ENCODE measurements at regions not wholly inside any gene's neighbourhood (a gene's known extent, or its start where the extent isn't known, plus 50 kb on each side); places are given as distances from the start of the nearest gene placed in this dataset.

DNA sequence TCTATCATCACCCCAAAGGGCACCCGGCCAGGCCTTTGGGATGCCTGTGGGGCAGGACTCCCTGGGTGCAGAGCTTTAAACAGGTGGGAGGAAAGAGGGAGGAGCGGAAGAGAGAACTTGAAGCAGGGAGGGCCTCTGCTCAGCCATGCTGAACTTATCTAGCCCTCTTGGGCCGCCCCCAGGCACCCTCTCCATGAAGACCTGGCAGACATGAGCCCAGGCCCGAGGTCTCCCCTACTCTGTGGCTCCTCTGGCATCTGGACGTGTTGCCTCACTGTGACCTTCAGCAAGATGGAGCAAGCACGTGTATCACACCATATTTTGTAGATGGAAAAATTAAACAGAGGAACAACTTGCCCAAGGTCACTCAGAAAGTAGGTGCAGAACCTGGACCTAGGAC lies 711.4 kb downstream of the MATN1 start:
- no peaks in the 10 kb centered on the region for H3K27me3 ChIP-seq (ENCODE audit: insufficient read depth, low read depth)
- no peak overlapping the region for H3K4me2 ChIP-seq
- no peak overlapping the region for H2AFZ ChIP-seq (ENCODE audit: low read depth)
- no peak overlapping the region for H3K9ac ChIP-seq
- H3K36me3 ChIP-seq (ENCODE audit: insufficient read depth), result no peaks in the 10 kb centered on the region
- TF ChIP-seq, protein P1, sequence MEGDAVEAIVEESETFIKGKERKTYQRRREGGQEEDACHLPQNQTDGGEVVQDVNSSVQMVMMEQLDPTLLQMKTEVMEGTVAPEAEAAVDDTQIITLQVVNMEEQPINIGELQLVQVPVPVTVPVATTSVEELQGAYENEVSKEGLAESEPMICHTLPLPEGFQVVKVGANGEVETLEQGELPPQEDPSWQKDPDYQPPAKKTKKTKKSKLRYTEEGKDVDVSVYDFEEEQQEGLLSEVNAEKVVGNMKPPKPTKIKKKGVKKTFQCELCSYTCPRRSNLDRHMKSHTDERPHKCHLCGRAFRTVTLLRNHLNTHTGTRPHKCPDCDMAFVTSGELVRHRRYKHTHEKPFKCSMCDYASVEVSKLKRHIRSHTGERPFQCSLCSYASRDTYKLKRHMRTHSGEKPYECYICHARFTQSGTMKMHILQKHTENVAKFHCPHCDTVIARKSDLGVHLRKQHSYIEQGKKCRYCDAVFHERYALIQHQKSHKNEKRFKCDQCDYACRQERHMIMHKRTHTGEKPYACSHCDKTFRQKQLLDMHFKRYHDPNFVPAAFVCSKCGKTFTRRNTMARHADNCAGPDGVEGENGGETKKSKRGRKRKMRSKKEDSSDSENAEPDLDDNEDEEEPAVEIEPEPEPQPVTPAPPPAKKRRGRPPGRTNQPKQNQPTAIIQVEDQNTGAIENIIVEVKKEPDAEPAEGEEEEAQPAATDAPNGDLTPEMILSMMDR (conservative IDR thresholded peaks at IDR 0.05; ENCODE audit: low read depth, low read length), result no peak
- H3K4me3 ChIP-seq (IDR thresholded peaks at IDR 0.05; ENCODE audit: insufficient read depth, low read depth, low read length), result no peak overlapping the region
- no peak overlapping the region for H3K27ac ChIP-seq
- H3K4me1 ChIP-seq (ENCODE audit: low read depth, poor library complexity, severe bottlenecking), result no peaks in the 10 kb centered on the region
- no peaks in the 10 kb centered on the region for H3K79me2 ChIP-seq (ENCODE audit: insufficient read depth, low read depth)
- no peaks in the 10 kb centered on the region for H4K20me1 ChIP-seq (ENCODE audit: insufficient read depth)

DNA sequence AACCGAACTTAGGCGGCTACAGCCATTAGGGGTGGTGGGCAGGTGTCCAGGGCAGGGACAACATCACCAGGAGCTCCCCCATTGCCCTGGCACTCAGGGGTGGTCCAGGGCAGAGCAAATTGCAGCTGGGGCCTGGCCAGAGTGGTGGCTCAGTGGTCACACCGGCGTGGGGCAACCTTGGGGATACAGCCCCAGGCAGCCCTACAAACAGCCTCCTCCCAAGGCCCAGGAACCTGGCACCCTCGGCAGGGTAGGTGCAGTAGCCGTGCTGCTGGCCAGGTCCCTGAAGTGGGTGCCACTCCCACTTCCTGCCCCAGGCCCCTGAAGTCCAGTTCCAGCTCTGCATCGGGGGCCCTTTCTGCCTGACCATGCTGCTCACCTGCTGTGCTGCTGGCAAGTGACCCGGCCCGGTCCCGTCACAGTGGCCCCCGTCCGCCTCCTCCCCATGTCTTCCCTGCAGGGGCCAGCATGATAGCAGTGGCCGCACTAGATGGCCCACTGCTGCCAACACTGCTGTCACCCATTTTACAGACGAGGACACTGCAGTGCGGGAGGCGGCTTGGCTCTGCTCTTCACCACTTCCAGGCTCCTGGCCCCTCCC lies 712.8 kb downstream of the MATN1 start:
- no peaks in the 10 kb centered on the region for H3K36me3 ChIP-seq (ENCODE audit: insufficient read depth)
- H3K4me2 ChIP-seq, result no peak overlapping the region
- H3K27ac ChIP-seq, result no peak overlapping the region
- TF ChIP-seq, protein P1 (conservative IDR thresholded peaks at IDR 0.05; ENCODE audit: low read depth, low read length), result no peak
- no peaks in the 10 kb centered on the region for H4K20me1 ChIP-seq (ENCODE audit: insufficient read depth)
- no peak overlapping the region for H3K4me3 ChIP-seq (IDR thresholded peaks at IDR 0.05; ENCODE audit: insufficient read depth, low read depth, low read length)
- H3K9ac ChIP-seq, result no peak overlapping the region
- no peak overlapping the region for H2AFZ ChIP-seq (ENCODE audit: low read depth)
- no peaks in the 10 kb centered on the region for H3K79me2 ChIP-seq (ENCODE audit: insufficient read depth, low read depth)
- H3K4me1 ChIP-seq (ENCODE audit: low read depth, poor library complexity, severe bottlenecking), result no peaks in the 10 kb centered on the region
- H3K27me3 ChIP-seq (ENCODE audit: insufficient read depth, low read depth), result no peaks in the 10 kb centered on the region; the same call in 1 of the 2 replicates

DNA sequence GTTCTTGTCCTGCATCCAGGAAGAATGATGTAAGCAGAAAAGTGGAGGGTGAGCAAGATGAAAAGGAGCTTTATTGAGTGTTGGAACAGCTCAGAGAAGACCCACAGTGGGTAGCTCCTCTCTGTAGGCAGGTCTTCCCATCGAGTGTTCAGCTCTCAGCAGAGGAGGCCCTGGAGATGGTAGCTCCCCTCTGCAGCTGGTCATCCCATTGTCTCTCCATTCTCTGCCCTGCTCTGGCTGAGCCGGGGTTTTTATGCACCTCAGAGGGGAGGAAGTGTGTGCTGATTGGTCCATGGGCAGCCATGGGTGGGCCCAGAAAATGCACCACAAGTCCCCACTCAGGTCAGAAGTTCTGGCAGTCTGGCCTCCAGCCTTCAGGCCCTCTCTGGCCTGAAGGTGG lies 713.7 kb downstream of the MATN1 start:
- no peaks in the 10 kb centered on the region for H3K36me3 ChIP-seq (ENCODE audit: insufficient read depth)
- TF ChIP-seq, protein P1 (conservative IDR thresholded peaks at IDR 0.05; ENCODE audit: low read depth, low read length), result no peak

DNA sequence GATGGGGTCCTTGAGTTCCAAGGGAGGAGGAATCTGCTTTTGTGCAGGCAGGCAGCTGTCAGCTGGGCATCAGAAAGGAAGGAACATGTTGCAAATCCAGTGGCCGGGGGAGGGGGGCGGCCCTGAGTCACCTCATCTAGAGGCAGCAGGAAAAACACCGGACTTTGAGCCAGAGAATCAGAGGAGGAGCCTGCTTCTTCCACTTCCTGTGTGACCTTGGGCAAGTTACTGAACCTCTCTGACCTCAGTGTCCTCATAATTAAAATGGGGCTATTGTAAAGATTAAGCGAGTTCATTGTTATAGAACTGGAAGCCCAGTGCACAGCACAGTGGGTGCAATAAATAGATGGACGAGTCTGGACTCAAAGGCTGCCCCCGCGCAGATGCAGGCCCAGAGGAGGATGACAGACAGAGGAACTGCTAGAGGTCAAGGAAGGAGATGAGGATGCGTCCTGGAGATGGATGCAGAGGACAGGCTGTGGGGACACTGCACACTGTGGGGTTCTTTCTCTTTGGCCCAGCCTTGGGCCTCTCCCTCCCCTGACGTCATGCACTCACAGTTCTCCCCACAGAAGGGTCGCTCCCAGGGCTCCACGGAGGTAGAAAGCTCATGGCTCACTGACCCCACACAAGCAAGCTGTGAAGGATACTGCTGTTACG lies 714.3 kb downstream of the MATN1 start:
- TF ChIP-seq, protein P1 (conservative IDR thresholded peaks at IDR 0.05; ENCODE audit: low read depth, low read length), result no peak
- no peaks in the 10 kb centered on the region; the same call in 1 of the 2 replicates for H3K27me3 ChIP-seq (ENCODE audit: insufficient read depth, low read depth)
- no peaks in the 10 kb centered on the region for H3K79me2 ChIP-seq (ENCODE audit: insufficient read depth, low read depth)
- no peak overlapping the region for H3K27ac ChIP-seq
- no peak overlapping the region for H3K4me3 ChIP-seq (IDR thresholded peaks at IDR 0.05; ENCODE audit: insufficient read depth, low read depth, low read length)
- H2AFZ ChIP-seq (ENCODE audit: low read depth), result no peak overlapping the region
- no peak overlapping the region for H3K4me2 ChIP-seq
- no peaks in the 10 kb centered on the region for H4K20me1 ChIP-seq (ENCODE audit: insufficient read depth)
- no peak overlapping the region for H3K9ac ChIP-seq
- H3K4me1 ChIP-seq (ENCODE audit: low read depth, poor library complexity, severe bottlenecking), result no peaks in the 10 kb centered on the region
- no peaks in the 10 kb centered on the region for H3K36me3 ChIP-seq (ENCODE audit: insufficient read depth)

More for the DNA sequence above, 713.7 kb downstream of the MATN1 start:
- H4K20me1 ChIP-seq (ENCODE audit: insufficient read depth), result no peaks in the 10 kb centered on the region
- H3K9ac ChIP-seq, result no peak overlapping the region
- H3K4me3 ChIP-seq (IDR thresholded peaks at IDR 0.05; ENCODE audit: insufficient read depth, low read depth, low read length), result no peak overlapping the region
- H2AFZ ChIP-seq (ENCODE audit: low read depth), result no peak overlapping the region
- H3K79me2 ChIP-seq (ENCODE audit: insufficient read depth, low read depth), result no peaks in the 10 kb centered on the region
- no peaks in the 10 kb centered on the region for H3K4me1 ChIP-seq (ENCODE audit: low read depth, poor library complexity, severe bottlenecking)
- no peak overlapping the region for H3K27ac ChIP-seq
- H3K27me3 ChIP-seq (ENCODE audit: insufficient read depth, low read depth), result no peaks in the 10 kb centered on the region; the same call in 1 of the 2 replicates
- no peak overlapping the region for H3K4me2 ChIP-seq

Data from KMS-11 (cell line).